Right lung (tissue), 2 donors: ENCODE measurements at regions not wholly inside any gene's neighbourhood (a gene's known extent, or its start where the extent isn't known, plus 50 kb on each side); places are given as distances from the start of the nearest gene placed in this dataset.
"Not testable (repeated sequence)": the region's sequence is repeated elsewhere in the genome, so short reads cannot be mapped to it uniquely, and the experiment has no call there.

Experiments
- DNase-seq, 2 donors: peaks; one replicate each; pipeline ENCODE4 v3.0.0-alpha.2; 2013

- no peak for DNase-seq
These were observed 845.3 kb downstream of the FAM181B start for GRCh38 chr11:81888391-81888790.

GRCh38 chr11:81887671-81888070, 846.0 kb downstream of the FAM181B start:
- no peak for DNase-seq

GRCh38 chr11:81886406-81887075, 847.1 kb downstream of the FAM181B start:
- DNase-seq: no peak

- no peak for DNase-seq
These were observed 859.0 kb downstream of the FAM181B start for GRCh38 chr11:81874635-81875034.

GRCh38 chr11:81870815-81871214, 862.8 kb downstream of the FAM181B start:
- no peak for DNase-seq

- DNase-seq: no peak
These were observed 863.6 kb downstream of the FAM181B start for GRCh38 chr11:81870066-81870412.

- no peak for DNase-seq
These were observed 864.2 kb downstream of the FAM181B start for GRCh38 chr11:81869351-81870065.

GRCh38 chr11:81866896-81867295, 866.8 kb downstream of the FAM181B start:
- no peak for DNase-seq

GRCh38 chr11:81857386-81857785, 876.3 kb downstream of the FAM181B start:
- peak; percentile 71 to 78 for DNase-seq

- DNase-seq: no peak
These were observed 879.9 kb downstream of the FAM181B start for GRCh38 chr11:81853791-81854190.

- peak; percentile 43 to 51 for DNase-seq
These were observed 880.8 kb downstream of the FAM181B start for GRCh38 chr11:81852896-81853295.

GRCh38 chr11:81840380-81840779, 893.3 kb downstream of the FAM181B start:
- DNase-seq: peak; percentile 90 to 91

- no peak for DNase-seq
These were observed 893.7 kb downstream of the FAM181B start for GRCh38 chr11:81839976-81840375.

- DNase-seq: no peak
These were observed 894.6 kb downstream of the FAM181B start for GRCh38 chr11:81839016-81839415.

- no peak for DNase-seq
These were observed 903.7 kb downstream of the FAM181B start for GRCh38 chr11:81829976-81830375.

GRCh38 chr11:81825346-81825745, 908.3 kb downstream of the FAM181B start:
- no peak for DNase-seq

GRCh38 chr11:81819462-81819861, 914.2 kb downstream of the FAM181B start:
- DNase-seq: no peak

GRCh38 chr11:81804858-81805257, 928.8 kb downstream of the FAM181B start:
- no peak for DNase-seq

- DNase-seq: no peak
These were observed 931.1 kb downstream of the FAM181B start for GRCh38 chr11:81802591-81802990.

GRCh38 chr11:81792416-81792815, 941.2 kb downstream of the FAM181B start:
- no peak for DNase-seq

GRCh38 chr11:81787584-81788049, 946.0 kb downstream of the FAM181B start:
- peak; percentile 13 to 18 for DNase-seq

- peak; percentile 18 to 24 for DNase-seq
These were observed 961.5 kb downstream of the FAM181B start for GRCh38 chr11:81772166-81772565.

- DNase-seq: not testable (repeated sequence)
These were observed 963.8 kb downstream of the FAM181B start for GRCh38 chr11:81769906-81770305.
